Pancreas (tissue), 10 donors: ENCODE measurements at regions not wholly inside any gene's neighbourhood (a gene's known extent, or its start where the extent isn't known, plus 50 kb on each side); places are given as distances from the start of the nearest gene placed in this dataset.
A peak's percentile ranks its signal among the peaks of the same experiment; 100 is the strongest.

Experiments
- ATAC-seq, 4 donors: fragments of 200-7000 bp; cut with Tn5 transposase; one replicate each; pipeline versions ENCODE4 v1.8.0 to v1.9.1; 2020; ENCODE audit warnings: mild to moderate bottlenecking in 4 of 4, moderate library complexity in 4 of 4
- DNase-seq, 6 donors: peaks; one replicate each; pipeline ENCODE4 v3.0.0-alpha.2; 2020
- FAIRE-seq: peaks from 2 replicates; lab custom pipeline; 2012; peaks lifted over from hg19 to GRCh38; lab: Jason Lieb, UNC
- H3K27ac ChIP-seq, 4 donors: fragments of 200-600 bp; sonication (generic); 1 replicate in 3 of 4; 2 replicates in 1 of 4; pipeline versions ENCODE4 v1.5.0 to v1.8.0; 2020
- H3K27me3 ChIP-seq, 4 donors: fragments of 200-600 bp; one replicate each; pipeline ENCODE4 v1.8.0; 2021
- H3K36me3 ChIP-seq, 3 donors: fragments of 200-600 bp; sonication (generic) in 1 of 3; one replicate each; pipeline versions ENCODE4 v1.5.0 to v1.8.0; 2020 to 2021
- H3K4me1 ChIP-seq, 3 donors: fragments of 200-600 bp; one replicate each; pipeline ENCODE4 v1.8.0; 2021
- H3K4me3 ChIP-seq, 4 donors: fragments of 200-600 bp; sonication (generic) in 2 of 4; one replicate each; pipeline versions ENCODE4 v1.5.0 to v1.8.0; 2020 to 2021
- H3K9me3 ChIP-seq, 4 donors: fragments of 200-600 bp; one replicate each; pipeline ENCODE4 v1.8.0; 2021
- WGBS, 2 donors: extraction: QIAGEN DNeasy Blood & Tissue Kit; methylation state at CpG; one replicate each; pipeline ENCODE4 v1.1.7; 2013; 5-methylcytosine and 5-hydroxymethylcytosine counted together
- intact Hi-C, 3 donors: fragments of 100-400 bp; cut with DNase I; formaldehyde crosslinking; loops; one replicate each; pipeline versions ENCODE4 v1.11.1 to v1.14.2; 2022
- TF ChIP-seq, protein P1 (sequence below), 4 donors: fragments of 200-600 bp; sonication (generic) in 3 of 4; IDR thresholded peaks; one replicate each; pipeline versions ENCODE4 v1.5.0 to v1.8.0; 2021; ENCODE audit warnings: antibody characterized with exemption in 4 of 4
- donor health status: healthy with polysubstance abuse.
- donor health status: DM: no; HTN: no; CAD: no; lungs with moderate emphysema.
- donor health status: DM: no; HTN: no; CAD: no.
- donor health status: control.
- donor health status: control.
- donor health status: Bipolar disorder and iron deficiency.
- donor health status: DM: yes; HTN: yes; CAD: no.
- donor health status: DM: no; HTN: no; CAD: no.
- donor health status: DM: no; HTN: no; CAD: no.
- donor health status: DM: yes; HTN: yes; CAD: no.

DNA sequence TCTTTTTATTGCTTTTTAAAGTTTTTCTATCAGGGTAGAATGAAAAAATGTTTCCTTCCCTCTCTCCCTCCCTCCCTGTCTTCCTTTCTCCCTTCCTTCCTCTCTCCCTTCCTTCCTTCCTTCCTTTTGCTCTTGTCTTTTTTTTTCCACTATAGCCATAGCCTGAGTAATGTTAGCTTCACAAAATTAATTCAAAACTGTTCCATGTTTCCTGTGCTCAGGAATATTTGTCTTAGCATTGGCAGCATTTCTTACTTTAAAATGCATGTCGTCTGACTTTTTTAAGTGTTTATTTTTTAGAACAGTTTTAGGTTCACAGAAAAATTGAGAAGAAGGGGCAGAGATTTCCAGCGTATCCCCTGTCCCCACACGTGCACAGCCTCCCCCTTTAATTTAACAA, 730.8 kb upstream of the CITED2 start:
- H3K27me3 ChIP-seq, result no peaks in the 10 kb centered on the region
- H3K9me3 ChIP-seq, result no peaks in the 10 kb centered on the region
- H3K36me3 ChIP-seq, result no peaks in the 10 kb centered on the region
- FAIRE-seq, result no peak
- ATAC-seq, result no peak
- no peak overlapping the region for H3K27ac ChIP-seq
- H3K4me3 ChIP-seq, result no peak overlapping the region
- no peaks in the 10 kb centered on the region for H3K4me1 ChIP-seq
- intact Hi-C loops, result no loop called here
- WGBS, 2 donors, result 76 to 77% methylated on average over 3 of the region's 3 CpGs
- TF ChIP-seq, protein P1, sequence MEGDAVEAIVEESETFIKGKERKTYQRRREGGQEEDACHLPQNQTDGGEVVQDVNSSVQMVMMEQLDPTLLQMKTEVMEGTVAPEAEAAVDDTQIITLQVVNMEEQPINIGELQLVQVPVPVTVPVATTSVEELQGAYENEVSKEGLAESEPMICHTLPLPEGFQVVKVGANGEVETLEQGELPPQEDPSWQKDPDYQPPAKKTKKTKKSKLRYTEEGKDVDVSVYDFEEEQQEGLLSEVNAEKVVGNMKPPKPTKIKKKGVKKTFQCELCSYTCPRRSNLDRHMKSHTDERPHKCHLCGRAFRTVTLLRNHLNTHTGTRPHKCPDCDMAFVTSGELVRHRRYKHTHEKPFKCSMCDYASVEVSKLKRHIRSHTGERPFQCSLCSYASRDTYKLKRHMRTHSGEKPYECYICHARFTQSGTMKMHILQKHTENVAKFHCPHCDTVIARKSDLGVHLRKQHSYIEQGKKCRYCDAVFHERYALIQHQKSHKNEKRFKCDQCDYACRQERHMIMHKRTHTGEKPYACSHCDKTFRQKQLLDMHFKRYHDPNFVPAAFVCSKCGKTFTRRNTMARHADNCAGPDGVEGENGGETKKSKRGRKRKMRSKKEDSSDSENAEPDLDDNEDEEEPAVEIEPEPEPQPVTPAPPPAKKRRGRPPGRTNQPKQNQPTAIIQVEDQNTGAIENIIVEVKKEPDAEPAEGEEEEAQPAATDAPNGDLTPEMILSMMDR (IDR thresholded peaks at IDR 0.05), result no peak
- no peak for DNase-seq

DNA sequence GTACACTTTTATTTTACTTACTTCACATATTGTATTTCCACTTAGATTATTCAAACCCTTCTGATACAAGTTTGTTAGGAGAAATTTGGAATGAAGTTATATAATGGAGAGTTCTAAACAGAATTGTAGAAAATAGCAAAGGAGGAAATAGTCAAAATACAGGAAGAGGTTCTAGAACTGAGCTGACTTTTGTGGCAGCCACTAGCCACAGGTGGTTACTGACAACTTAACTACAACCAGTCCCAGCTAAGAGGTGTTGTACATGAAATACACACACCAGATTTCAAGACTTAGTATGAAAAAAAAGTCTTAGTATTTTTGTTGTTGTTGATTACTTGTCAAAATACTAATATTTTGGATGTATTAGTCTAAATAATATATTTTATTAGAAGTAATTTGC, 727.4 kb upstream of the CITED2 start:
- Histone ChIP-seq H3K4me1 (no peaks in the 10 kb centered on the region), H3K27ac (no peak overlapping the region), H3K4me3 (no peak overlapping the region), H3K9me3 (no peaks in the 10 kb centered on the region), H3K27me3 (no peaks in the 10 kb centered on the region), H3K36me3 (no peaks in the 10 kb centered on the region)
- no peak for ATAC-seq
- TF ChIP-seq, protein P1 (IDR thresholded peaks at IDR 0.05), result no peak
- intact Hi-C loops, result no loop called here
- no peak for DNase-seq
- no peak for FAIRE-seq

DNA sequence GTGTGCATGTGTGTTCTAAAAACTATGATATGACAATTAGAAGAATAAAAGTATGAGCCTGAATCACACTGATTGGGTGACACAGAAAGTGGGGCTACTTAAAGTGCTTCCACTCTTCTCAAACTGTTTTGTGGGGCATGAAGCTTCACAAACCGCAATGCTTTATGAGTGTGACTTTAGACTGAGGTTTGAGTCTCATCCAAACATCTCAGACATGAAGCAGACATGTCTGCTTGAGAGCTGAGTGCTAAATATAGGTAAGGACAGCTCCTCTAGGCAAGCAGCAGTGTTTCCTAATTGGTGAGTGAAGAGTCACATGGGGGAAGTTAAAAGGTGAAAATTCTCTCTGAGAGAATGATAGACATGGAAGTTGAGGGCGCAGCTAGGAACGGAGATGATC, 726.9 kb upstream of the CITED2 start:
- no peaks in the 10 kb centered on the region for H3K36me3 ChIP-seq
- intact Hi-C loops, result no loop called here
- ATAC-seq, result no peak
- H3K27ac ChIP-seq, result no peak overlapping the region
- H3K4me1 ChIP-seq, result no peaks in the 10 kb centered on the region
- 92 to 95% methylated on average over 3 of the region's 3 CpGs for WGBS, 2 donors
- no peak for FAIRE-seq
- no peaks in the 10 kb centered on the region for H3K27me3 ChIP-seq
- DNase-seq, result no peak
- TF ChIP-seq, protein P1 (IDR thresholded peaks at IDR 0.05), result no peak
- H3K4me3 ChIP-seq, result no peak overlapping the region
- no peaks in the 10 kb centered on the region for H3K9me3 ChIP-seq

DNA sequence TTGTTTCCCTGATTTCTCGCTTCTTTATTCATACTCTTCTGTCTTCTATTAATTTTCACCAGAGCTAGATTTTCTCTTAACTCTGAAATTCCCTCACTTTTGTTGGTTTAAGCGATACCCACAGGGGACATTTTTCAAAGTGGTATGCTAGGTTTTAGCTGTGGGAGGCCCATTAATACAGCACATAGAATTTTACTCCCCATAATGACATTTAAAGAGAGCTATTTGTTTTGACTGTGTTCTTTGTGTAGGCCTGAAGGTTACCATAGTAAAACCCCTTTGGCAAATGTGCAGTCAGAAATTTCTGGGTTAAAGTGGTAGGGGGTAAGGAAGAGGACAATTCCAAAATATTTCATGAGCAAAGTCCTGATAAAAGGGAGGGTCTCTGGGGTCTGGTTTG, 721.1 kb upstream of the CITED2 start:
- ATAC-seq (no peak), DNase-seq (no peak), FAIRE-seq (no peak)
- Histone ChIP-seq H3K9me3 (no peaks in the 10 kb centered on the region), H3K27ac (no peak overlapping the region), H3K36me3 (no peaks in the 10 kb centered on the region), H3K4me1 (no peaks in the 10 kb centered on the region), H3K27me3 (no peaks in the 10 kb centered on the region), H3K4me3 (no peak overlapping the region)
- 90 to 96% methylated on average over 2 of the region's 2 CpGs for WGBS, 2 donors
- TF ChIP-seq, protein P1 (IDR thresholded peaks at IDR 0.05), result no peak
- intact Hi-C loops, result no loop called here

DNA sequence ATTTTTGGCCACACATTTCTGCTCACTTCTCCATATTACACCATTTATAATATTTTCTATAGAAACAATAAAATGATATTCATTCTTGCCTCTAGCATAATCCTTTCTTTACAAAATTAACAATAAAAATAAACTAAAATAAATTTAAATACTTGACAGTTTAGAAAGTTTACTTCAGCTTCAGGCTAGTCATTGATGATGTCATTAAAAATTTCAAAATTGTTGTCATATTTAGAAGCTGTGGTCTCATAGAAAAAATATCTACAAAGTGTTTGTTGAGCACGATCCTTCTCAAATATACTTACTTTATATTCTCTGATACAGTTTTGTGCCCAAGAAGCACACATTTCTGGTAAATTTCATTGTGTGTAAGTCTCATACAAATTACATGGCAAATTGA, 717.4 kb upstream of the CITED2 start:
- Histone ChIP-seq H3K27me3 (no peaks in the 10 kb centered on the region), H3K9me3 (no peaks in the 10 kb centered on the region), H3K4me3 (no peak overlapping the region), H3K36me3 (no peaks in the 10 kb centered on the region), H3K4me1 (no peaks in the 10 kb centered on the region), H3K27ac (no peak overlapping the region)
- DNase-seq (no peak), FAIRE-seq (peak; percentile 73), ATAC-seq (no peak)
- WGBS, 2 donors, result 87 to 94% methylated on average over 1 of the region's 1 CpG
- TF ChIP-seq, protein P1 (IDR thresholded peaks at IDR 0.05), result no peak
- intact Hi-C loops, result no loop called here
